Lung (tissue), 11 donors: ENCODE measurements at regions not wholly inside any gene's neighbourhood (a gene's known extent, or its start where the extent isn't known, plus 50 kb on each side); places are given as distances from the start of the nearest gene placed in this dataset.
A peak's percentile ranks its signal among the peaks of the same experiment; 100 is the strongest.

ENCODE experiments used
- ATAC-seq: fragments of 200-7000 bp; cut with Tn5 transposase; one replicate; pipeline ENCODE4 v1.9.1; 2020; ENCODE audit warnings: moderate number of reproducible peaks; ENCODE audit not compliant: insufficient read depth, low FRiP score
- DNase-seq, 3 donors: peaks; one replicate each; pipeline ENCODE4 v3.0.0-alpha.2; 2013 to 2017
- H3K27ac ChIP-seq, 2 donors: one replicate each; pipeline ENCODE4 v1.5.1; 2013; ENCODE audit warnings: mild to moderate bottlenecking in 2 of 2, moderate library complexity in 2 of 2, control low read depth in 1 of 2, inconsistent platforms in 1 of 2, low read depth in 1 of 2, low read length in 1 of 2
- H3K27me3 ChIP-seq, 3 donors: one replicate each; pipeline ENCODE4 v1.5.1; 2013; ENCODE audit warnings: low read length in 2 of 3; ENCODE audit not compliant: control insufficient read depth in 3 of 3, insufficient read depth in 3 of 3
- H3K36me3 ChIP-seq, 4 donors: one replicate each; pipeline ENCODE4 v1.5.1; 2013; ENCODE audit warnings: low read length in 4 of 4, mild to moderate bottlenecking in 1 of 4, moderate library complexity in 1 of 4; ENCODE audit not compliant: control insufficient read depth in 4 of 4, insufficient read depth in 4 of 4
- H3K4me1 ChIP-seq, 5 donors: one replicate each; pipeline ENCODE4 v1.5.1; 2013; ENCODE audit warnings: low read length in 5 of 5, mild to moderate bottlenecking in 2 of 5, moderate library complexity in 1 of 5; ENCODE audit not compliant: control insufficient read depth in 5 of 5, insufficient read depth in 5 of 5
- H3K4me3 ChIP-seq: one replicate; pipeline ENCODE4 v1.5.1; 2013; ENCODE audit warnings: mild to moderate bottlenecking, control low read depth, moderate library complexity
- H3K9ac ChIP-seq, 2 donors: one replicate each; pipeline ENCODE4 v1.5.1; 2013; ENCODE audit warnings: low read length in 2 of 2, control low read depth in 1 of 2; ENCODE audit not compliant: insufficient read depth in 1 of 2
- H3K9me3 ChIP-seq, 4 donors: one replicate each; pipeline ENCODE4 v1.5.1; 2013; ENCODE audit warnings: low read length in 3 of 4, mild to moderate bottlenecking in 1 of 4, moderate library complexity in 1 of 4; ENCODE audit not compliant: control insufficient read depth in 4 of 4, insufficient read depth in 3 of 4
- CTCF ChIP-seq: IDR thresholded peaks from 2 replicates; pipeline ENCODE4 v1.5.1; 2012; ENCODE audit warnings: mild to moderate bottlenecking; ENCODE audit errors: control extremely low read depth, extremely low read depth
- WGBS, 2 donors: extraction: QIAGEN DNeasy Blood & Tissue Kit; methylation state at CpG; one replicate each; pipeline ENCODE4 v1.1.7; 2013; 5-methylcytosine and 5-hydroxymethylcytosine counted together
- donor health status: control.
- donor health status: control.
- donor health status: Bipolar disorder and iron deficiency.
- donor health status: healthy.
- donor health status: DM: yes; HTN: yes; CAD: no.

- WGBS, 2 donors = 88 to 96% methylated on average over 4 of the region's 4 CpGs
- no peak overlapping the region for H3K4me3 ChIP-seq
These were observed 111.7 kb upstream of the CD93 start for GRCh38 chr20:23197836-23198235.

GRCh38 chr20:23195636-23196035, 109.5 kb upstream of the CD93 start:
- Histone ChIP-seq H3K27me3 (no peaks in the 10 kb centered on the region), H3K36me3 (no peaks in the 10 kb centered on the region), H3K4me1 (peaks cover 0 to 7% (median 3%) of the 10 kb centered on the region in 5 donors), H3K27ac (no peak overlapping the region), H3K4me3 (no peak overlapping the region), H3K9me3 (peaks cover 0 to 3% (median 0%) of the 10 kb centered on the region in 4 donors), H3K9ac (no peak overlapping the region)
- DNase-seq (no peak), ATAC-seq (no peak)
- TF ChIP-seq CTCF = no peak
- WGBS, 2 donors = 86 to 87% methylated on average over 1 of the region's 1 CpG

More at GRCh38 chr20:23197836-23198235, 111.7 kb upstream of the CD93 start:
- peaks cover 0 to 3% (median 0%) of the 10 kb centered on the region in 4 donors for H3K9me3 ChIP-seq
- TF ChIP-seq CTCF = no peak
- no peak overlapping the region for H3K27ac ChIP-seq
- DNase-seq (no peak), ATAC-seq (no peak)
- no peaks in the 10 kb centered on the region for H3K27me3 ChIP-seq
- no peak overlapping the region for H3K9ac ChIP-seq
- H3K36me3 ChIP-seq = no peaks in the 10 kb centered on the region
- peaks cover 0 to 7% (median 4%) of the 10 kb centered on the region in 5 donors for H3K4me1 ChIP-seq

GRCh38 chr20:23193801-23194384, 107.8 kb upstream of the CD93 start:
- no peak for TF ChIP-seq CTCF
- ATAC-seq = no peak
- Histone ChIP-seq H3K36me3 (no peaks in the 10 kb centered on the region), H3K4me1 (peaks cover 0 to 7% (median 3%) of the 10 kb centered on the region in 5 donors), H3K9ac (no peak overlapping the region), H3K27ac (no peak overlapping the region), H3K4me3 (no peak overlapping the region), H3K27me3 (peaks cover 0 to 1% (median 0%) of the 10 kb centered on the region in 3 donors), H3K9me3 (peaks cover 0 to 3% (median 0%) of the 10 kb centered on the region in 4 donors)
- peak in 2 of 3 donors; percentile 33 to 36 for DNase-seq
- WGBS, 2 donors = 39 to 46% methylated on average over 5 of the region's 5 CpGs

- DNase-seq = no peak
These were observed 106.3 kb upstream of the CD93 start for GRCh38 chr20:23192469-23192868.

More at GRCh38 chr20:23192469-23192868, 106.3 kb upstream of the CD93 start:
- peaks cover 0 to 4% (median 0%) of the 10 kb centered on the region in 3 donors for H3K27me3 ChIP-seq
- peaks cover 0 to 7% (median 3%) of the 10 kb centered on the region in 5 donors for H3K4me1 ChIP-seq
- TF ChIP-seq CTCF = no peak
- no peak overlapping the region for H3K9ac ChIP-seq
- WGBS, 2 donors = 88 to 92% methylated on average over 3 of the region's 3 CpGs
- H3K9me3 ChIP-seq = peaks cover 0 to 3% (median 0%) of the 10 kb centered on the region in 4 donors
- no peak overlapping the region for H3K27ac ChIP-seq
- ATAC-seq = no peak
- H3K36me3 ChIP-seq = no peaks in the 10 kb centered on the region
- no peak overlapping the region for H3K4me3 ChIP-seq
